WTC11 (cell line): ENCODE measurements at regions not wholly inside any gene's neighbourhood (a gene's known extent, or its start where the extent isn't known, plus 50 kb on each side); places are given as distances from the start of the nearest gene placed in this dataset.

Experiments used
- ATAC-seq: fragments of 200-7000 bp; cut with Tn5 transposase; 2 replicates; pipeline ENCODE4 v1.10.0; 2021; ENCODE audit warnings: mild to moderate bottlenecking, moderate library complexity
- CTCF ChIA-PET: fragments of 300-600 bp; sonication (Branson Sonifier 250); formaldehyde crosslinking; loops from one replicate; lab custom pipeline; 2021; ENCODE audit warnings: antibody characterized with exemption; lab: Charles Lee
- POLR2A ChIA-PET: fragments of 350-600 bp; sonication (Branson Sonifier 250); formaldehyde crosslinking; loops from one replicate; lab custom pipeline; 2021; ENCODE audit warnings: antibody characterized with exemption; lab: Charles Lee
- DNase-seq: peaks from one replicate; pipeline ENCODE4 v3.0.0; 2021; ENCODE audit warnings: low spot score
- H3K27ac Mint-ChIP-seq: 2 replicates; pipeline ENCODE4 v1.8.0; 2021; ENCODE audit warnings: mixed read lengths
- H3K27me3 Mint-ChIP-seq: 2 replicates; pipeline ENCODE4 v1.8.0; 2021; ENCODE audit warnings: low read depth, mild to moderate bottlenecking, moderate library complexity, mixed read lengths
- H3K36me3 Mint-ChIP-seq: 2 replicates; pipeline ENCODE4 v1.8.0; 2021; ENCODE audit warnings: mixed read lengths
- H3K4me1 Mint-ChIP-seq: 2 replicates; pipeline ENCODE4 v1.8.0; 2022; ENCODE audit warnings: mixed read lengths
- H3K4me3 Mint-ChIP-seq: 2 replicates; pipeline ENCODE4 v1.8.0; 2021; ENCODE audit warnings: mild to moderate bottlenecking, moderate library complexity, mixed read lengths
- H3K9me3 Mint-ChIP-seq: 2 replicates; pipeline ENCODE4 v1.8.0; 2021; ENCODE audit warnings: mixed read lengths
- CREM ChIP-seq: sonication (generic); formaldehyde crosslinking; IDR thresholded peaks from 2 replicates; pipeline ENCODE4 v1.8.1; 2022; ENCODE audit warnings: mild to moderate bottlenecking, missing genetic modification reagents, moderate library complexity
- ERG ChIP-seq: fragments of 250-450 bp; sonication (Bioruptor Pico); IDR thresholded peaks from 2 replicates; pipeline ENCODE4 v1.8.0; 2021; ENCODE audit warnings: mild to moderate bottlenecking
- ESRRA ChIP-seq: sonication (generic); formaldehyde crosslinking; IDR thresholded peaks from 2 replicates; pipeline ENCODE4 v1.8.1; 2022; ENCODE audit warnings: mild to moderate bottlenecking, missing genetic modification reagents, borderline replicate concordance
- ETV6 ChIP-seq: sonication (generic); formaldehyde crosslinking; IDR thresholded peaks from 2 replicates; pipeline ENCODE4 v1.8.1; 2022; ENCODE audit warnings: mild to moderate bottlenecking, missing genetic modification reagents
- GRHL2 ChIP-seq: fragments of 250-450 bp; sonication (Bioruptor Pico); IDR thresholded peaks from 2 replicates; pipeline ENCODE4 v1.8.0; 2022; ENCODE audit warnings: mild to moderate bottlenecking, moderate library complexity; ENCODE audit not compliant: insufficient replicate concordance, severe bottlenecking
- IRF2 ChIP-seq: sonication (generic); formaldehyde crosslinking; IDR thresholded peaks from 2 replicates; pipeline ENCODE4 v1.8.0; 2022; ENCODE audit warnings: low read depth, missing genetic modification reagents, borderline replicate concordance
- NFE2L1 ChIP-seq: sonication (generic); formaldehyde crosslinking; IDR thresholded peaks from 2 replicates; pipeline ENCODE4 v1.8.1; 2023; ENCODE audit warnings: missing genetic modification reagents
- NR1H2 ChIP-seq: sonication (generic); formaldehyde crosslinking; IDR thresholded peaks from 2 replicates; pipeline ENCODE4 v1.9.0; 2021; ENCODE audit warnings: mild to moderate bottlenecking, moderate library complexity, missing genetic modification reagents
- NR2C2 ChIP-seq: sonication (generic); formaldehyde crosslinking; IDR thresholded peaks from 2 replicates; pipeline ENCODE4 v1.8.0; 2022; ENCODE audit warnings: mild to moderate bottlenecking, missing genetic modification reagents
- SMAD4 ChIP-seq: sonication (generic); formaldehyde crosslinking; IDR thresholded peaks from 2 replicates; pipeline ENCODE4 v1.8.0; 2022; ENCODE audit warnings: mild to moderate bottlenecking, missing genetic modification reagents
- SP1 ChIP-seq: sonication (generic); formaldehyde crosslinking; conservative IDR thresholded peaks from 2 replicates; pipeline ENCODE4 v1.8.1; 2022; ENCODE audit warnings: missing genetic modification reagents
- TEAD1 ChIP-seq: sonication (generic); formaldehyde crosslinking; IDR thresholded peaks from 2 replicates; pipeline ENCODE4 v1.8.0; 2022; ENCODE audit warnings: mild to moderate bottlenecking, missing genetic modification reagents
- ZNF396 ChIP-seq: fragments of 250-450 bp; sonication (Bioruptor Pico); IDR thresholded peaks from 2 replicates; pipeline ENCODE4 v1.8.0; 2021; ENCODE audit warnings: mild to moderate bottlenecking, moderate library complexity, borderline replicate concordance
- ZNF416 ChIP-seq: fragments of 250-450 bp; sonication (Bioruptor Pico); IDR thresholded peaks from 2 replicates; pipeline ENCODE4 v1.9.0; 2021; ENCODE audit warnings: mild to moderate bottlenecking, inconsistent platforms
- TF ChIP-seq, protein P1 (sequence below): sonication (generic); formaldehyde crosslinking; conservative IDR thresholded peaks from 2 replicates; pipeline ENCODE4 v1.8.1; 2023; ENCODE audit warnings: mild to moderate bottlenecking, low read depth, missing genetic modification reagents, moderate library complexity
- TF ChIP-seq, protein P2 (sequence below): sonication (generic); formaldehyde crosslinking; IDR thresholded peaks from 2 replicates; pipeline ENCODE4 v1.8.0; 2022; ENCODE audit warnings: mild to moderate bottlenecking, missing genetic modification reagents
- TF ChIP-seq, protein P3 (sequence below): sonication (generic); formaldehyde crosslinking; IDR thresholded peaks from 2 replicates; pipeline ENCODE4 v1.8.0; 2022; ENCODE audit warnings: mild to moderate bottlenecking, missing genetic modification reagents
- TF ChIP-seq, protein P4 (sequence below): fragments of 200-600 bp; IDR thresholded peaks from 2 replicates; pipeline ENCODE4 v1.8.0; 2022; ENCODE audit warnings: antibody characterized with exemption
- TF ChIP-seq, protein P5 (sequence below): sonication (generic); formaldehyde crosslinking; IDR thresholded peaks from 2 replicates; pipeline ENCODE4 v1.8.1; 2022; ENCODE audit warnings: low read depth, mild to moderate bottlenecking, moderate library complexity, missing genetic modification reagents, borderline replicate concordance

DNA sequence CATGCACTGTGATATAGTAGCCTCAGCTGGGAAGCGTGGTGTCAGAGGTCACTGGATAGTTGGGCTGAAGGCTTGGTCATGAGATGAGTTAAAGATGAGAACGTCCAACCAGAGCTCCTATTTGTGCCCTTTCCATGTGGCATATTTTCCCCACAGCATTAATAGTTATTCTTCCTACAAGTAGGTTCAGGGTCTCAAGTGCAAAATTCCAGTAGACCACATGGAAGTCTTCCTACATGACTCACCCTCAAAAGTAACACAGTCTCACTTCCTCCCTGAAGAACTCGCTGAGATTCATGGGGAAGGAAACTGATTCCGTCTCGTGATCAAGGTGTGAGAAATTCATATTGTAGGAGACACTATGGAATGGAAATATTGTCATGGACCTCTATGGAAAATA is 1212.5 kb upstream of the PRKX start:
- POLR2A ChIA-PET: no interaction called here
- Mint-ChIP-seq H3K9me3 (no peaks in the 10 kb centered on the region), H3K4me1 (no peaks in the 10 kb centered on the region), H3K27me3 (no peaks in the 10 kb centered on the region), H3K4me3 (no peak overlapping the region), H3K27ac (no peak overlapping the region), H3K36me3 (no peaks in the 10 kb centered on the region)
- DNase-seq (no peak), ATAC-seq (no peak)
- CTCF ChIA-PET: no interaction called here
- TF ChIP-seq SP1 (CRISPR knock-in tag): no peak

DNA sequence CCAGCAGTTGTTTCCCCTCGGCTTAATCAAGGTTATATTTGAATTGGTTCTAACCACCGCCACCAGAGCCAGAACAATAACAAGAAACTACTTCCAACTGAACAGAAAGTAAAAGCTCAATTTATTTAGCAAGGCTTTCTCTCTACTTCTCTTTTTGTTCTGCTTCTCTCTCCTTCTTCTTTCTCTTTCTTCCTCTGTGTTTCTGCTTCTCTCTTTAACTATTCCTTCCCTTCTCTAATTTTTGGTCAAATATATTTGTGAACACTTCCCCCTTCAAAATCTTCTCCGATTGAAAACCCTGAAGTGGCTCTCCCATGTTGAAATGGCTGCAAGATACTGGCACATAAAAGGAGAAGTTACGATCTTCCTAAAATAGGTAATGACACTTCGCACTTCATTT is 1195.9 kb upstream of the PRKX start:
- ATAC-seq (no peak), DNase-seq (no peak)
- Mint-ChIP-seq H3K4me1 (no peaks in the 10 kb centered on the region), H3K4me3 (no peak overlapping the region), H3K9me3 (no peaks in the 10 kb centered on the region), H3K27ac (no peak overlapping the region), H3K27me3 (no peaks in the 10 kb centered on the region; the same call in 1 of the 2 replicates), H3K36me3 (no peaks in the 10 kb centered on the region)
- POLR2A ChIA-PET: no interaction called here
- CTCF ChIA-PET: no interaction called here
- TF ChIP-seq GRHL2 (no peak), ZNF396 (CRISPR knock-in tag) (no peak), ZNF416 (CRISPR knock-in tag) (no peak), NR1H2 (CRISPR knock-in tag) (no peak), NR2C2 (CRISPR knock-in tag) (no peak), ESRRA (CRISPR knock-in tag) (no peak), SMAD4 (CRISPR knock-in tag) (no peak), ERG (no peak), TEAD1 (CRISPR knock-in tag) (no peak), CREM (CRISPR knock-in tag) (no peak), ETV6 (no peak), NFE2L1 (CRISPR knock-in tag) (no peak), IRF2 (CRISPR knock-in tag) (no peak)
- TF ChIP-seq, protein P1, sequence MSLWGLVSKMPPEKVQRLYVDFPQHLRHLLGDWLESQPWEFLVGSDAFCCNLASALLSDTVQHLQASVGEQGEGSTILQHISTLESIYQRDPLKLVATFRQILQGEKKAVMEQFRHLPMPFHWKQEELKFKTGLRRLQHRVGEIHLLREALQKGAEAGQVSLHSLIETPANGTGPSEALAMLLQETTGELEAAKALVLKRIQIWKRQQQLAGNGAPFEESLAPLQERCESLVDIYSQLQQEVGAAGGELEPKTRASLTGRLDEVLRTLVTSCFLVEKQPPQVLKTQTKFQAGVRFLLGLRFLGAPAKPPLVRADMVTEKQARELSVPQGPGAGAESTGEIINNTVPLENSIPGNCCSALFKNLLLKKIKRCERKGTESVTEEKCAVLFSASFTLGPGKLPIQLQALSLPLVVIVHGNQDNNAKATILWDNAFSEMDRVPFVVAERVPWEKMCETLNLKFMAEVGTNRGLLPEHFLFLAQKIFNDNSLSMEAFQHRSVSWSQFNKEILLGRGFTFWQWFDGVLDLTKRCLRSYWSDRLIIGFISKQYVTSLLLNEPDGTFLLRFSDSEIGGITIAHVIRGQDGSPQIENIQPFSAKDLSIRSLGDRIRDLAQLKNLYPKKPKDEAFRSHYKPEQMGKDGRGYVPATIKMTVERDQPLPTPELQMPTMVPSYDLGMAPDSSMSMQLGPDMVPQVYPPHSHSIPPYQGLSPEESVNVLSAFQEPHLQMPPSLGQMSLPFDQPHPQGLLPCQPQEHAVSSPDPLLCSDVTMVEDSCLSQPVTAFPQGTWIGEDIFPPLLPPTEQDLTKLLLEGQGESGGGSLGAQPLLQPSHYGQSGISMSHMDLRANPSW (CRISPR knock-in tag): no peak
- TF ChIP-seq, protein P2, sequence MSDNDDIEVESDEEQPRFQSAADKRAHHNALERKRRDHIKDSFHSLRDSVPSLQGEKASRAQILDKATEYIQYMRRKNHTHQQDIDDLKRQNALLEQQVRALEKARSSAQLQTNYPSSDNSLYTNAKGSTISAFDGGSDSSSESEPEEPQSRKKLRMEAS (CRISPR knock-in tag): no peak
- TF ChIP-seq, protein P3, sequence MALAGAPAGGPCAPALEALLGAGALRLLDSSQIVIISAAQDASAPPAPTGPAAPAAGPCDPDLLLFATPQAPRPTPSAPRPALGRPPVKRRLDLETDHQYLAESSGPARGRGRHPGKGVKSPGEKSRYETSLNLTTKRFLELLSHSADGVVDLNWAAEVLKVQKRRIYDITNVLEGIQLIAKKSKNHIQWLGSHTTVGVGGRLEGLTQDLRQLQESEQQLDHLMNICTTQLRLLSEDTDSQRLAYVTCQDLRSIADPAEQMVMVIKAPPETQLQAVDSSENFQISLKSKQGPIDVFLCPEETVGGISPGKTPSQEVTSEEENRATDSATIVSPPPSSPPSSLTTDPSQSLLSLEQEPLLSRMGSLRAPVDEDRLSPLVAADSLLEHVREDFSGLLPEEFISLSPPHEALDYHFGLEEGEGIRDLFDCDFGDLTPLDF (CRISPR knock-in tag): no peak
- TF ChIP-seq, protein P4, sequence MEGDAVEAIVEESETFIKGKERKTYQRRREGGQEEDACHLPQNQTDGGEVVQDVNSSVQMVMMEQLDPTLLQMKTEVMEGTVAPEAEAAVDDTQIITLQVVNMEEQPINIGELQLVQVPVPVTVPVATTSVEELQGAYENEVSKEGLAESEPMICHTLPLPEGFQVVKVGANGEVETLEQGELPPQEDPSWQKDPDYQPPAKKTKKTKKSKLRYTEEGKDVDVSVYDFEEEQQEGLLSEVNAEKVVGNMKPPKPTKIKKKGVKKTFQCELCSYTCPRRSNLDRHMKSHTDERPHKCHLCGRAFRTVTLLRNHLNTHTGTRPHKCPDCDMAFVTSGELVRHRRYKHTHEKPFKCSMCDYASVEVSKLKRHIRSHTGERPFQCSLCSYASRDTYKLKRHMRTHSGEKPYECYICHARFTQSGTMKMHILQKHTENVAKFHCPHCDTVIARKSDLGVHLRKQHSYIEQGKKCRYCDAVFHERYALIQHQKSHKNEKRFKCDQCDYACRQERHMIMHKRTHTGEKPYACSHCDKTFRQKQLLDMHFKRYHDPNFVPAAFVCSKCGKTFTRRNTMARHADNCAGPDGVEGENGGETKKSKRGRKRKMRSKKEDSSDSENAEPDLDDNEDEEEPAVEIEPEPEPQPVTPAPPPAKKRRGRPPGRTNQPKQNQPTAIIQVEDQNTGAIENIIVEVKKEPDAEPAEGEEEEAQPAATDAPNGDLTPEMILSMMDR: no peak
- TF ChIP-seq, protein P5, sequence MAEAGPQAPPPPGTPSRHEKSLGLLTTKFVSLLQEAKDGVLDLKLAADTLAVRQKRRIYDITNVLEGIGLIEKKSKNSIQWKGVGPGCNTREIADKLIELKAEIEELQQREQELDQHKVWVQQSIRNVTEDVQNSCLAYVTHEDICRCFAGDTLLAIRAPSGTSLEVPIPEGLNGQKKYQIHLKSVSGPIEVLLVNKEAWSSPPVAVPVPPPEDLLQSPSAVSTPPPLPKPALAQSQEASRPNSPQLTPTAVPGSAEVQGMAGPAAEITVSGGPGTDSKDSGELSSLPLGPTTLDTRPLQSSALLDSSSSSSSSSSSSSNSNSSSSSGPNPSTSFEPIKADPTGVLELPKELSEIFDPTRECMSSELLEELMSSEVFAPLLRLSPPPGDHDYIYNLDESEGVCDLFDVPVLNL: no peak
